ENCODE measurements at regions not wholly inside any gene's neighbourhood (a gene's known extent, or its start where the extent isn't known, plus 50 kb on each side); places are given as distances from the start of the nearest gene placed in this dataset.
A peak's percentile ranks its signal among the peaks of the same experiment; 100 is the strongest.

GRCh38 chr2:11901351-11902069, 155.1 kb downstream of the LPIN1 start:
- 71 to 83% methylated on average over 16 of the region's 16 CpGs for WGBS, 2 donors
- Histone ChIP-seq H3K9me3 (no peaks in the 10 kb centered on the region), H3K27me3 (no peaks in the 10 kb centered on the region), H3K27ac (no peak overlapping the region), H3K36me3 (ENCODE audit: low read depth, missing control alignments) (no peaks in the 10 kb centered on the region), H3K4me1 (no peaks in the 10 kb centered on the region), H3K4me3 (no peak overlapping the region)
- TF ChIP-seq POLR2A (IDR thresholded peaks at IDR 0.05) (no peak), CTCF (IDR thresholded peaks at IDR 0.05) (no peak)
- intact Hi-C loops (cut with DNase I; ENCODE audit: low total_unique reads): no loop called here
- peak; percentile 37 for DNase-seq

- no peak for TF ChIP-seq POLR2A (IDR thresholded peaks at IDR 0.05)
- no peak for TF ChIP-seq CTCF (IDR thresholded peaks at IDR 0.05)
- 77 to 91% methylated on average over 4 of the region's 4 CpGs for WGBS, 2 donors
- Histone ChIP-seq H3K36me3 (ENCODE audit: low read depth, missing control alignments) (no peaks in the 10 kb centered on the region), H3K4me3 (no peak overlapping the region), H3K27ac (no peak overlapping the region), H3K9me3 (no peaks in the 10 kb centered on the region), H3K27me3 (no peaks in the 10 kb centered on the region), H3K4me1 (no peaks in the 10 kb centered on the region)
- DNase-seq: no peak
- intact Hi-C loops (cut with DNase I; ENCODE audit: low total_unique reads): no loop called here
These were observed 156.7 kb downstream of the LPIN1 start for GRCh38 chr2:11903085-11903606.

GRCh38 chr2:11904029-11904428, 157.6 kb downstream of the LPIN1 start:
- no peaks in the 10 kb centered on the region for H3K9me3 ChIP-seq
- intact Hi-C loops (cut with DNase I; ENCODE audit: low total_unique reads): no loop called here
- H3K4me3 ChIP-seq: no peak overlapping the region
- no peaks in the 10 kb centered on the region for H3K4me1 ChIP-seq
- WGBS, 2 donors: 93% methylated on average over 4 to 5 of the region's 5 CpGs
- H3K27ac ChIP-seq: no peak overlapping the region
- no peak for TF ChIP-seq POLR2A (IDR thresholded peaks at IDR 0.05)
- no peak for TF ChIP-seq CTCF (IDR thresholded peaks at IDR 0.05)
- no peak for DNase-seq
- no peaks in the 10 kb centered on the region for H3K36me3 ChIP-seq (ENCODE audit: low read depth, missing control alignments)
- H3K27me3 ChIP-seq: no peaks in the 10 kb centered on the region

GRCh38 chr2:11904941-11905340, 158.5 kb downstream of the LPIN1 start:
- WGBS, 2 donors: 52 to 93% methylated on average over 3 of the region's 3 CpGs
- Histone ChIP-seq H3K27me3 (no peaks in the 10 kb centered on the region), H3K27ac (no peak overlapping the region), H3K36me3 (ENCODE audit: low read depth, missing control alignments) (no peaks in the 10 kb centered on the region), H3K4me3 (no peak overlapping the region), H3K4me1 (no peaks in the 10 kb centered on the region), H3K9me3 (no peaks in the 10 kb centered on the region)
- no peak for DNase-seq
- intact Hi-C loops (cut with DNase I; ENCODE audit: low total_unique reads): no loop called here
- TF ChIP-seq POLR2A (IDR thresholded peaks at IDR 0.05) (no peak), CTCF (IDR thresholded peaks at IDR 0.05) (no peak)

GRCh38 chr2:11907190-11907589, 160.8 kb downstream of the LPIN1 start:
- intact Hi-C loops (cut with DNase I; ENCODE audit: low total_unique reads): no loop called here
- Histone ChIP-seq H3K36me3 (ENCODE audit: low read depth, missing control alignments) (no peaks in the 10 kb centered on the region), H3K4me1 (no peaks in the 10 kb centered on the region), H3K9me3 (no peaks in the 10 kb centered on the region), H3K27me3 (no peaks in the 10 kb centered on the region), H3K4me3 (no peak overlapping the region), H3K27ac (no peak overlapping the region)
- no peak for DNase-seq
- 73 to 79% methylated on average over 6 of the region's 6 CpGs for WGBS, 2 donors
- no peak for TF ChIP-seq POLR2A (IDR thresholded peaks at IDR 0.05)
- no peak for TF ChIP-seq CTCF (IDR thresholded peaks at IDR 0.05)
